IMR-90 (cell line): ENCODE measurements at regions not wholly inside any gene's neighbourhood (a gene's known extent, or its start where the extent isn't known, plus 50 kb on each side); places are given as distances from the start of the nearest gene placed in this dataset.

ENCODE experiments used
- ATAC-seq: fragments of 200-7000 bp; cut with Tn5 transposase; 2 replicates; pipeline ENCODE4 v1.9.1; 2020; ENCODE audit warnings: low read depth, mild to moderate bottlenecking, moderate library complexity
- BruUV-seq: library from RNA; stranded (reverse); fragments of 400-500 nt; replicated peaks from 2 replicates; lab custom pipeline; 2021; lab: Mats Ljungman, UMichigan
- CTCF ChIA-PET: fragments of 300-600 bp; formaldehyde crosslinking; extraction: SDS; loops from one replicate; lab custom pipeline; 2021; ENCODE audit warnings: antibody characterized with exemption; lab: Yijun Ruan, JAX
- POLR2A ChIA-PET: fragments of 300-600 bp; sonication (Branson Sonifier 250); formaldehyde crosslinking; loops from one replicate; lab custom pipeline; 2022; ENCODE audit warnings: antibody characterized with exemption; ENCODE audit not compliant: unreplicated experiment; lab: Charles Lee
- DNase-seq: peaks from one replicate; pipeline ENCODE4 v3.0.0; 2013
- H2AFZ ChIP-seq: replicated peaks from 2 replicates; pipeline ENCODE3; 2013; ENCODE audit warnings: low read length, mild to moderate bottlenecking; ENCODE audit not compliant: poor library complexity
- H2AK5ac ChIP-seq: 2 replicates; pipeline ENCODE4 v1.6.1; 2013; ENCODE audit warnings: low read depth, low read length, inconsistent platforms
- H2AK9ac ChIP-seq: replicated peaks from 2 replicates; pipeline ENCODE3; 2013; ENCODE audit warnings: mild to moderate bottlenecking, low read depth, low read length, moderate library complexity; ENCODE audit not compliant: poor library complexity
- H2BK120ac ChIP-seq: 2 replicates; pipeline ENCODE4 v1.6.1; 2013; ENCODE audit warnings: low read depth, low read length, inconsistent platforms
- H2BK15ac ChIP-seq: 3 replicates; pipeline ENCODE4 v1.6.1; 2013; ENCODE audit warnings: low read depth, low read length, inconsistent platforms
- H2BK20ac ChIP-seq: 2 replicates; pipeline ENCODE4 v1.6.1; 2013; ENCODE audit warnings: low read depth, mild to moderate bottlenecking, inconsistent platforms, low read length, moderate library complexity
- H2BK5ac ChIP-seq: 2 replicates; pipeline ENCODE4 v1.6.1; 2013; ENCODE audit warnings: mild to moderate bottlenecking, low read depth, low read length, inconsistent platforms; ENCODE audit not compliant: poor library complexity, severe bottlenecking
- H3K14ac ChIP-seq: replicated peaks from 2 replicates; pipeline ENCODE4 v1.6.1; 2013; ENCODE audit warnings: low read depth, low read length, inconsistent platforms
- H3K18ac ChIP-seq: 2 replicates; pipeline ENCODE4 v1.6.1; 2013; ENCODE audit warnings: low read depth, low read length, control low read depth
- H3K23ac ChIP-seq: 2 replicates; pipeline ENCODE4 v1.6.1; 2013; ENCODE audit warnings: low read depth, low read length, inconsistent platforms
- H3K27ac ChIP-seq: 2 replicates; pipeline ENCODE4 v1.5.1; 2013; ENCODE audit warnings: mild to moderate bottlenecking, control low read depth, low read length; ENCODE audit not compliant: insufficient read depth
- H3K27me3 ChIP-seq: 2 replicates; pipeline ENCODE4 v1.6.1; 2013; ENCODE audit warnings: low read length; ENCODE audit not compliant: control insufficient read depth, insufficient read depth
- H3K36me3 ChIP-seq: 2 replicates; pipeline ENCODE4 v1.6.1; 2013; ENCODE audit warnings: low read length, mixed read lengths; ENCODE audit not compliant: control insufficient read depth, insufficient read depth
- H3K4ac ChIP-seq: 2 replicates; pipeline ENCODE4 v1.6.1; 2013; ENCODE audit warnings: low read depth, low read length, inconsistent platforms
- H3K4me1 ChIP-seq: 2 replicates; pipeline ENCODE4 v1.6.1; 2013; ENCODE audit warnings: low read length, mixed read lengths; ENCODE audit not compliant: control insufficient read depth, insufficient read depth
- H3K4me2 ChIP-seq: 2 replicates; pipeline ENCODE4 v1.6.1; 2013; ENCODE audit warnings: low read depth, mild to moderate bottlenecking, control low read depth, low read length, moderate library complexity
- H3K4me3 ChIP-seq: 2 replicates; pipeline ENCODE4 v1.5.1; 2013; ENCODE audit warnings: low read depth, mild to moderate bottlenecking, control low read depth, low read length, moderate library complexity; ENCODE audit not compliant: insufficient read depth
- H3K56ac ChIP-seq: 2 replicates; pipeline ENCODE4 v1.6.1; 2013; ENCODE audit warnings: low read length, inconsistent platforms; ENCODE audit not compliant: insufficient read depth; ENCODE audit errors: extremely low read depth
- H3K79me1 ChIP-seq, 2 experiments: 2 replicates each; pipeline ENCODE4 v1.6.1; 2013; ENCODE audit warnings: low read length in 2 of 2, inconsistent platforms in 1 of 2, low read depth in 1 of 2
- H3K9ac ChIP-seq: 2 replicates; pipeline ENCODE4 v1.6.1; 2013; ENCODE audit warnings: low read depth, low read length, control low read depth
- H3K9me1 ChIP-seq: 2 replicates; pipeline ENCODE4 v1.6.1; 2013; ENCODE audit warnings: low read length, inconsistent platforms; ENCODE audit not compliant: insufficient read depth
- H3K9me3 ChIP-seq: 2 replicates; pipeline ENCODE4 v1.6.1; 2013; ENCODE audit warnings: low read length; ENCODE audit not compliant: control insufficient read depth, insufficient read depth
- H4K20me1 ChIP-seq: 2 replicates; pipeline ENCODE4 v1.6.1; 2013; ENCODE audit warnings: low read length, inconsistent platforms; ENCODE audit not compliant: insufficient read depth
- H4K5ac ChIP-seq: 2 replicates; pipeline ENCODE4 v1.6.1; 2013; ENCODE audit warnings: mild to moderate bottlenecking, low read depth, low read length, control low read depth
- H4K8ac ChIP-seq, 2 experiments: 2 replicates each; pipeline ENCODE4 v1.6.1; 2013; ENCODE audit warnings: low read depth in 2 of 2, low read length in 2 of 2, control low read depth in 1 of 2, inconsistent platforms in 1 of 2
- H4K91ac ChIP-seq: 2 replicates; pipeline ENCODE4 v1.6.1; 2013; ENCODE audit warnings: low read depth, low read length, inconsistent platforms; ENCODE audit not compliant: insufficient read depth
- BHLHE40 ChIP-seq: fragments of 150-350 bp; IDR thresholded peaks from 2 replicates; pipeline ENCODE4 v1.6.1; 2016; ENCODE audit warnings: mild to moderate bottlenecking, low read depth, low read length
- CEBPB ChIP-seq: IDR thresholded peaks from 2 replicates; pipeline ENCODE4 v1.6.1; 2012; ENCODE audit warnings: low read depth, low read length, improper control_type of control experiment
- CHD1 ChIP-seq: IDR thresholded peaks from 2 replicates; pipeline ENCODE4 v1.6.1; 2012; ENCODE audit warnings: low read depth, low read length, improper control_type of control experiment
- MAFK ChIP-seq: IDR thresholded peaks from 2 replicates; pipeline ENCODE4 v1.6.1; 2012; ENCODE audit warnings: low read depth, low read length, improper control_type of control experiment
- MXI1 ChIP-seq: IDR thresholded peaks from 2 replicates; pipeline ENCODE4 v1.6.1; 2012; ENCODE audit warnings: low read depth, mild to moderate bottlenecking, low read length, moderate library complexity, borderline replicate concordance
- RAD21 ChIP-seq: IDR thresholded peaks from 2 replicates; pipeline ENCODE4 v1.6.1; 2012; ENCODE audit warnings: low read length, improper control_type of control experiment
- RCOR1 ChIP-seq: IDR thresholded peaks from 2 replicates; pipeline ENCODE4 v1.6.1; 2012; ENCODE audit warnings: mild to moderate bottlenecking, low read length, improper control_type of control experiment; ENCODE audit not compliant: insufficient replicate concordance
- RFX5 ChIP-seq: IDR thresholded peaks from 2 replicates; pipeline ENCODE4 v1.8.0; 2012; ENCODE audit warnings: low read depth, mild to moderate bottlenecking, low read length, moderate library complexity
- SMC3 ChIP-seq: fragments of 150-350 bp; IDR thresholded peaks from 2 replicates; pipeline ENCODE4 v1.6.1; 2016; ENCODE audit warnings: low read depth, mild to moderate bottlenecking, antibody characterized with exemption, low read length, moderate library complexity
- WGBS, 2 experiments: methylation state at CpG; one replicate each; pipeline versions ENCODE4 v1.1.5 to v1.1.7; 2013; ENCODE audit warnings: missing lambda C conversion rate in 2 of 2; ENCODE audit not compliant: insufficient read length in 1 of 2; ENCODE audit errors: extremely low coverage in 2 of 2; 5-methylcytosine and 5-hydroxymethylcytosine counted together
- dilution Hi-C: fragments of 300-500 bp; cut with HindIII; formaldehyde crosslinking; loops from one replicate; pipeline ENCODE4 v1.14.3; 2018; ENCODE audit warnings: low sequenced_read_pairs; ENCODE audit not compliant: unreplicated experiment
- in situ Hi-C: fragments of 300-500 bp; cut with MboI; formaldehyde crosslinking; loops from 3 replicates; pipeline ENCODE4 v1.14.3; 2019; ENCODE audit warnings: low sequenced_read_pairs, inconsistent platforms, mixed read lengths
- intact Hi-C: fragments of 100-400 bp; cut with micrococcal nuclease; formaldehyde crosslinking; loops from 2 replicates; pipeline ENCODE4 v1.10.0; 2022
- TF ChIP-seq, protein P1 (sequence below): fragments of 150-350 bp; IDR thresholded peaks from 2 replicates; pipeline ENCODE4 v1.6.1; 2016; ENCODE audit warnings: low read depth, mild to moderate bottlenecking, low read length, moderate library complexity, borderline replicate concordance
- TF ChIP-seq, protein P2 (sequence below): fragments of 150-350 bp; IDR thresholded peaks from 2 replicates; pipeline ENCODE4 v1.6.1; 2017; ENCODE audit warnings: mild to moderate bottlenecking, antibody characterized with exemption, low read length, low read depth

DNA sequence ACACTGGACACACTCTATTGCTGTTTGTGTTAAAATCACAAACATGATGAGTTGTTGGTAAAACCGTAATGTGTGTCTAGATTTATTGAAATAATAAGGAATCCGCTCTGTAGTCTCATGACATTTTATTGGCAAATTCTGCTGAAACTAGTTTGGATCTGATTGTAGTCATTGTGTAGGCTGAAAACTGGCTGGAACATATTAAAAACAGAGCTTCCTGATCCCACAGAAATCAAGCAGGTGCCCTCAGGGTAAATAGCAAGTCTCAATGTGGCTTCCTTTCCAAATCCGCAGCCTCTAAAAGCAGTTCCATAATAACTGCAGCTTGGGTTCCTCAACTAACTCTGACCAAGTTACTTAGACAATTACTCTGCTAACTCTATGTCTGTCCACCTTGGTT lies 427.5 kb upstream of the KIF2A start:
- Histone ChIP-seq H2AFZ (no peak overlapping the region), H2BK20ac (no peak overlapping the region), H3K27ac (no peak overlapping the region), H3K18ac (no peak overlapping the region), H3K36me3 (no peaks in the 10 kb centered on the region), H4K91ac (no peak overlapping the region), H2AK9ac (no peak overlapping the region), H3K4ac (no peak overlapping the region), H3K23ac (no peak overlapping the region), H2BK15ac (no peak overlapping the region), H2BK5ac (no peak overlapping the region), H3K4me2 (no peak overlapping the region), H3K4me1 (no peaks in the 10 kb centered on the region), H3K79me1 (no peaks in the 10 kb centered on the region), H4K5ac (no peak overlapping the region), H3K56ac (no peak overlapping the region), H3K9ac (no peak overlapping the region), H3K4me3 (no peak overlapping the region), H3K9me3 (no peaks in the 10 kb centered on the region), H3K27me3 (no peaks in the 10 kb centered on the region), H3K9me1 (no peaks in the 10 kb centered on the region), H2BK120ac (no peak overlapping the region), H3K14ac (no peak overlapping the region), H4K8ac (no peak overlapping the region), H2AK5ac (no peak overlapping the region), H4K20me1 (no peaks in the 10 kb centered on the region)
- TF ChIP-seq RCOR1, result no peak
- no peak for TF ChIP-seq MXI1
- TF ChIP-seq, protein P1, sequence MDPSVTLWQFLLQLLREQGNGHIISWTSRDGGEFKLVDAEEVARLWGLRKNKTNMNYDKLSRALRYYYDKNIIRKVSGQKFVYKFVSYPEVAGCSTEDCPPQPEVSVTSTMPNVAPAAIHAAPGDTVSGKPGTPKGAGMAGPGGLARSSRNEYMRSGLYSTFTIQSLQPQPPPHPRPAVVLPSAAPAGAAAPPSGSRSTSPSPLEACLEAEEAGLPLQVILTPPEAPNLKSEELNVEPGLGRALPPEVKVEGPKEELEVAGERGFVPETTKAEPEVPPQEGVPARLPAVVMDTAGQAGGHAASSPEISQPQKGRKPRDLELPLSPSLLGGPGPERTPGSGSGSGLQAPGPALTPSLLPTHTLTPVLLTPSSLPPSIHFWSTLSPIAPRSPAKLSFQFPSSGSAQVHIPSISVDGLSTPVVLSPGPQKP, result no peak
- TF ChIP-seq BHLHE40, result no peak
- TF ChIP-seq SMC3, result no peak
- TF ChIP-seq CEBPB, result no peak
- no peak for TF ChIP-seq RFX5
- TF ChIP-seq, protein P2, sequence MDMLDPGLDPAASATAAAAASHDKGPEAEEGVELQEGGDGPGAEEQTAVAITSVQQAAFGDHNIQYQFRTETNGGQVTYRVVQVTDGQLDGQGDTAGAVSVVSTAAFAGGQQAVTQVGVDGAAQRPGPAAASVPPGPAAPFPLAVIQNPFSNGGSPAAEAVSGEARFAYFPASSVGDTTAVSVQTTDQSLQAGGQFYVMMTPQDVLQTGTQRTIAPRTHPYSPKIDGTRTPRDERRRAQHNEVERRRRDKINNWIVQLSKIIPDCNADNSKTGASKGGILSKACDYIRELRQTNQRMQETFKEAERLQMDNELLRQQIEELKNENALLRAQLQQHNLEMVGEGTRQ, result no peak
- TF ChIP-seq CHD1, result no peak
- no peak for TF ChIP-seq MAFK
- no peak for TF ChIP-seq RAD21
- ATAC-seq (no peak), DNase-seq (no peak)
- ChIA-PET POLR2A (no interaction called here), CTCF (no interaction called here)
- in situ Hi-C loops (no loop called here), dilution Hi-C loops (no loop called here), intact Hi-C loops (no loop called here)
- WGBS, 2 experiments, result no CpG with 5 or more reads among the region's 3 CpGs
- BruUV-seq, result no TSS peak
